IgD-negative memory B cell (primary cell): ENCODE measurements at regions not wholly inside any gene's neighbourhood (a gene's known extent, or its start where the extent isn't known, plus 50 kb on each side); places are given as distances from the start of the nearest gene placed in this dataset.

Experiments used
- H3K27ac Mint-ChIP-seq, 3 donors: one replicate each; pipeline ENCODE4 v1.8.0; 2020 to 2022; ENCODE audit warnings: mild to moderate bottlenecking in 3 of 3, mixed read lengths in 3 of 3, moderate library complexity in 1 of 3
- H3K27me3 Mint-ChIP-seq: one replicate; pipeline ENCODE4 v1.8.0; 2021; ENCODE audit warnings: mixed read lengths
- H3K36me3 Mint-ChIP-seq: one replicate; pipeline ENCODE4 v1.8.0; 2020; ENCODE audit warnings: mild to moderate bottlenecking, mixed read lengths
- H3K4me1 Mint-ChIP-seq, 3 donors: one replicate each; pipeline ENCODE4 v1.8.0; 2020 to 2022; ENCODE audit warnings: mixed read lengths in 3 of 3, mild to moderate bottlenecking in 1 of 3
- H3K4me3 Mint-ChIP-seq, 4 donors: one replicate each; pipeline ENCODE4 v1.8.0; 2020 to 2022; ENCODE audit warnings: mild to moderate bottlenecking in 4 of 4, mixed read lengths in 4 of 4, moderate library complexity in 3 of 4
- H3K9me3 Mint-ChIP-seq, 3 donors: one replicate each; pipeline ENCODE4 v1.8.0; 2020 to 2021; ENCODE audit warnings: mixed read lengths in 3 of 3, mild to moderate bottlenecking in 1 of 3

DNA sequence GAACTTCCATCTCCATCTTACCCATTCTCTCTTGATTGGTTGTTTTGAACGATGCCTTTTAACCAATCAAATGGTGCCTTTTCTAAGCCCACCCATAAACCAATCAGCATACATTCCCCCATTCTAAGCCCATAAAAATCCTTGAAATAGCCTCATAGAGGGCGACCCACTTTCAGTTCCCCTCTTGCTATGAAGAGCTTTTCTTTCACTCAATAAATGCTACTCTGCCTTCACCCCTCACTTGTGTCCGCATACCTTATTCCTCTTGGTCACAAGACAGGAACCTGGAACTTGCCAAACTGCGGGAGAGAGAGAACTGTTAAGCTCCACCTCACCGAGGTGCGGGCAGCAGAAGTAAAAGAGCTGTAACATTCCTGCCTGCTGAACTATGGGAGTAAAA lies 1602.0 kb upstream of the LRRTM3 start:
- Mint-ChIP-seq H3K36me3 (no peaks in the 10 kb centered on the region), H3K27ac (no peak overlapping the region), H3K27me3 (no peaks in the 10 kb centered on the region), H3K9me3 (peaks cover 0 to 4% (median 4%) of the 10 kb centered on the region in 3 donors), H3K4me3 (no peak overlapping the region), H3K4me1 (no peaks in the 10 kb centered on the region)

DNA sequence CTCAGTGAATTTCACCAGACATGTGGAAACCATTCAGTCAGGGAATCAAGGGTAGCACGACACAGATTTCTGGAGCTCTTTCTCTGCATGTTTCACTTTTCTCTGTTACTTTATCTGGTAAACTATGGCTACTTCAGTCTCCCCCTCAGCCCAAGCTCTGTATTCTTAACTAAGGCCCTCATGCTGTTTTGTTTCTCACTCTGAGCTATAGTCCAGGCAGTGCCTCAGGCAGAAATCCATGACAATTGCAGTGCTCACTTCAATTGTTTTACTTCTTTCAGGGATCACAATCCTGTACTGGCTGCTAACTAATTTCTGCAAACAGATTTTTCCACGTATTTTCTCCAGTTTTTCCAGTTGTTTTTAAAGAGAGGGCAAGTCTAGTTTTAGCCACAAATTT lies 1599.9 kb upstream of the LRRTM3 start:
- Mint-ChIP-seq H3K9me3 (peaks cover 2 to 4% (median 2%) of the 10 kb centered on the region in 3 donors), H3K27me3 (no peaks in the 10 kb centered on the region), H3K4me3 (no peak overlapping the region), H3K27ac (no peak overlapping the region), H3K36me3 (no peaks in the 10 kb centered on the region), H3K4me1 (no peaks in the 10 kb centered on the region)

DNA sequence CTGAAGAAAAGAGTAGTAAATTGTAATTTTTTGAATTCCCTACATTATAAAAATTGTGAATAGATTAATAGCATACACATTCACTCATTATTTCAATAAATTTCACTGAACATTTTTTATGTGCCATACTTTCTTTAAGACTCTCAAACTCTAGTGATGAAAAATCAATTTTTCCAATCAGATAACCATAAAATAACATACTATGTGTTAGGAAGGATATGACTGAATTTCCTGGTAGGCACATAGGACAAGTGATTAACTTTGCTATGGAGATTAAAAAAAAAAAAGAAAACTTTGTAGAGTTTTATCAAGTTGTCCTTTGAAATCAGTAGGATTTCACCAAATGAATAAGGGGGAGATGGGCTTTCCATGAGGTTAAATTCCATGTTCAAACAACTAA lies 1597.3 kb upstream of the LRRTM3 start:
- Mint-ChIP-seq H3K4me3 (no peak overlapping the region), H3K4me1 (no peaks in the 10 kb centered on the region), H3K9me3 (peaks cover 2 to 5% (median 4%) of the 10 kb centered on the region in 3 donors), H3K36me3 (no peaks in the 10 kb centered on the region), H3K27me3 (no peaks in the 10 kb centered on the region), H3K27ac (no peak overlapping the region)

DNA sequence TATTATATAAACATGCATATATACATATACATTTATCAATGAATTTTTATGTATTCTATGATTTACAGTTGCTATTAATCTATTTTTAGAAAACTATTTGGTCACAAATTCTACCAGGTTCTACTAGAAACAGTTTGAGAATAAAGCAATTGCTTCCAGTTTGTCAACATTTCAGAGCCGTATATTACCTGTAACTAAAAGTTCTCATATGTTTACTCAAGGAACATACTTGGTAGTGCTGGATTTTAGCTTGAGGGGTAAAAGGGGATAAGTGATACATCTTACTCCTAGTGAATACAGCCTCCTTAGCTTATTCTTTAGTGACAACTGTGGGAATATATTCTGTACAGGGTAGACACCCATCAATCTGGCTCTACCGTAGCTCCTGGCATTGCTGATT lies 1590.5 kb upstream of the LRRTM3 start:
- Mint-ChIP-seq H3K36me3 (no peaks in the 10 kb centered on the region), H3K27ac (no peak overlapping the region), H3K27me3 (no peaks in the 10 kb centered on the region), H3K4me3 (no peak overlapping the region), H3K9me3 (peaks cover under 1 to 6% (median 2%) of the 10 kb centered on the region in 3 donors), H3K4me1 (no peaks in the 10 kb centered on the region)

DNA sequence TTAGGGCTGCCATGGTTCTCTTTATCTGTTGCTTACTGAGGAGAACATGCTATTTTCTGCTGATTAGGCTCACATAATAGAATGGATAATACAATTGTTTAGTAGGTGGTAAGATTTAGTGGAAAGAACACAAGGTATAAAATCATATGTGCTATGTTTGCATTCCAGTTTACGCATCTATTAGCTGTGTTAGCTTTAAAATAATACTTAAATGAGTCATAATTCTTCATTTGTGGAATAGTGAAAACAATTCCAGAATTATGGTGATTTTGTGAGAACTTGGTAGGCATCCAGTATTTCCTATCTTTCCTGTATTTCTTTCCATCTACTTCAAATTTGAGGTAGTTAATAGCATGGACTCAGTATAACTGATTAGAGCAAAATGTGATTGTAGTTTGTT lies 1585.5 kb upstream of the LRRTM3 start:
- Mint-ChIP-seq H3K9me3 (peaks cover 2 to 11% (median 5%) of the 10 kb centered on the region in 3 donors), H3K36me3 (no peaks in the 10 kb centered on the region), H3K27me3 (no peaks in the 10 kb centered on the region), H3K27ac (no peak overlapping the region), H3K4me3 (no peak overlapping the region), H3K4me1 (no peaks in the 10 kb centered on the region)

DNA sequence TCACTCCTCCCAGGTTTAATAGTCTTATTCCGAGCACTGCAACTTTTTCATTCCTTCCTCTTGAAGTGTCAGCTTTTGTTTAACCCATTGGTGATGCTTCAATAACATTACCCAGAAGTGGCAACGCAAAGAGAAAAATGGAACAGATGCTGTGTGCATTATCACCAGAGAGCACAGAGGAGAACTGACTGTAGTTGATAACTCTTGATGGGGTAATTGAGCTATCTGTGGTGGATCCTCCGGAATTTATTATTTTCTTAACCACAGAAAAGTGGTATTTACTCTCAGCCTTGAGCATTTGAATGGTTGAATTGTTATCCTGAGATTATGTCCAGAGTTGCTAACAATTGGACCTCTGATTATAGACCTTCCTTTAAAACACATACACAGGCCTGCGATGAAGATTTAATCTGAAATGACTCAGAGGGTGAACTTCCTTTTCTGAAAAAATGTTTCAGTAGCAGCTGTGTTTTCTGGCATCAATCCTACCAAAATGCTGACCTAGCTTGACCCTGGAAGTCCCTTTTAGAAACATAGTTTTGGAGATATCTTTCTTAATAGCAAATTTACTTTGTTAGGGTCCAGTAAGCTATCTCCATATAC lies 1584.4 kb upstream of the LRRTM3 start:
- Mint-ChIP-seq H3K27ac (no peak overlapping the region), H3K4me3 (no peak overlapping the region), H3K36me3 (no peaks in the 10 kb centered on the region), H3K27me3 (no peaks in the 10 kb centered on the region), H3K4me1 (no peaks in the 10 kb centered on the region), H3K9me3 (peaks cover 2 to 11% (median 5%) of the 10 kb centered on the region in 3 donors)

DNA sequence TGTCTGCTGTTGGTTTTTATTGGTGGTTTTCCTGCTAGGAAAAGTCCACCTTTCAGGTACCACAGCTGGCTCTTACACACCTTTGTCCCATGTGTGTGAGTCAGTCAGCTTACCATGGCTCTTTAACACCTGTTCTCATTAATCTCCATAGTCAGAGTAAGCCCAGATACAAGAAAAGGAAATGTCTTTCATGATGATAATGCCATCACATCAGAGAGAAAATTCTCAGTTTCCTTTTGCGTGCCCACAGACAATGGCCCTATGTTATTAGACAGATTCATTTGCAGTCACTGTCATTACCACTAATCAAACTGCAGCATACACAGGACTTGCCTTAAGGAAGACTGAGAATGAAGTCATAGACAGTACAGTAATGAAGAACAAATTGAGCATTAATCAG lies 1583.6 kb upstream of the LRRTM3 start:
- Mint-ChIP-seq H3K4me3 (no peak overlapping the region), H3K36me3 (no peaks in the 10 kb centered on the region), H3K27me3 (no peaks in the 10 kb centered on the region), H3K27ac (no peak overlapping the region), H3K4me1 (no peaks in the 10 kb centered on the region), H3K9me3 (peaks cover 4 to 6% (median 5%) of the 10 kb centered on the region in 3 donors)

DNA sequence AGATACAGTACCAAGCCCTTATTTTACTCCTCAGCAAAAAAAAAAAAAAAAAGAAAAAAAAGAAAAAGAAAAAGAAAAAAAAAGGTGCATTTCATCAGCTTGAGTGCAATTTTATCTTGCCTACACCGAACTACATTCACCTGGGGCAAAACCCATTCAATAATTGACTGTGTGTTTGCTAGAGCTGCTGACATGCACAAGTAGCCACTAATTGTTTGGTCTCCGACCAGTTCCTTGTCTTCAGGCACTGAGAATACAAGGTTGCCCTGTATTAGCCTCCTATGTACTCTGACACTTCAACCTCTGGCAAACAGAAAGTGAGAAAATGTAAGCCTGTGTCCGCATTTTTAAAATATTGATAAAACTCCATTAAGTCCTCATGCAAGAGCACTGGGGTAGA lies 1579.4 kb upstream of the LRRTM3 start:
- Mint-ChIP-seq H3K4me3 (no peak overlapping the region), H3K27ac (no peak overlapping the region), H3K27me3 (no peaks in the 10 kb centered on the region), H3K4me1 (no peaks in the 10 kb centered on the region), H3K36me3 (no peaks in the 10 kb centered on the region), H3K9me3 (peaks cover under 1 to 8% (median 5%) of the 10 kb centered on the region in 3 donors)

DNA sequence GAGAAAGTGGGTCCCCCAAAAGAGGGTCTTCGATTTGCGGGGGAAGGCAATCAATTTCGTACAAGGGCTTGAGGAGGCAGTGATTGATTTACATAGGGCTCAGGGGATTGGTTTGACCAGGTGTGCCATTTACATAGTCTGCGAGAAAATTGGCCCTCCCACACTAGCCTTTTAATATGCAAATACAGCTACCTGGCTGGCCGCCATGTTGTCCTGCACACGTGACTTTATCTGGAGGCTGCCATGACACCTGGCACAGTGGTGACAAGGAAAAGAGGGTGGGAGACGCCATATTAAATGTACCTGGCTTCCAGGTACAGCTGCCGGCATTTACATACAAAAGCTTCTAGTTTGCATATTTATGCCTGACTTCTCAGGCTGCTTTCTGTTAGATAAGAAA lies 1577.2 kb upstream of the LRRTM3 start:
- H3K27me3 Mint-ChIP-seq, result no peaks in the 10 kb centered on the region
- H3K36me3 Mint-ChIP-seq, result no peaks in the 10 kb centered on the region
- no peak overlapping the region for H3K4me3 Mint-ChIP-seq
- no peaks in the 10 kb centered on the region for H3K4me1 Mint-ChIP-seq
- H3K9me3 Mint-ChIP-seq, result peaks cover 0 to 7% (median 6%) of the 10 kb centered on the region in 3 donors
- H3K27ac Mint-ChIP-seq, result peak overlapping the region in 1 of 3 donors; percentile 59

DNA sequence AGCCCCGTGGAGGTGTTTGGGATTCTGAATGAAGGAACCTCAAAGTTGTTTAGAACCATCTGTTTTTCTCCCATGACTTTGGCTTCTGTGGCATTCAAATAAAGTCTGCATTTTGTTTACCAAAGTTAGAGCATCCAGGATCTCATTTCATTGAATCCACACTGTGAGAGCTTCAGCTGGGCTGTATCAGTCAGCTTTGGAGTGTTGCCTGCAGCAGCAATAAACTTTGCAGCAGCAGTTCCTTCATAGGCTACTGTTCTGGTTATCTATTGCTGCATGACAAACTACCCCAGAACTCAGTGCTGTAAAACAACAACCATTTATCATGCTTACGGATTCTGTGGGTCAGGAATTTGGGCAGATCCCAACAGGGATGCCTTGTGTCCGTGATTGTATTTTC lies 1575.2 kb upstream of the LRRTM3 start:
- Mint-ChIP-seq H3K4me3 (no peak overlapping the region), H3K27me3 (no peaks in the 10 kb centered on the region), H3K9me3 (peaks cover 0 to 7% (median 6%) of the 10 kb centered on the region in 3 donors), H3K4me1 (no peaks in the 10 kb centered on the region), H3K36me3 (no peaks in the 10 kb centered on the region), H3K27ac (no peak overlapping the region)

DNA sequence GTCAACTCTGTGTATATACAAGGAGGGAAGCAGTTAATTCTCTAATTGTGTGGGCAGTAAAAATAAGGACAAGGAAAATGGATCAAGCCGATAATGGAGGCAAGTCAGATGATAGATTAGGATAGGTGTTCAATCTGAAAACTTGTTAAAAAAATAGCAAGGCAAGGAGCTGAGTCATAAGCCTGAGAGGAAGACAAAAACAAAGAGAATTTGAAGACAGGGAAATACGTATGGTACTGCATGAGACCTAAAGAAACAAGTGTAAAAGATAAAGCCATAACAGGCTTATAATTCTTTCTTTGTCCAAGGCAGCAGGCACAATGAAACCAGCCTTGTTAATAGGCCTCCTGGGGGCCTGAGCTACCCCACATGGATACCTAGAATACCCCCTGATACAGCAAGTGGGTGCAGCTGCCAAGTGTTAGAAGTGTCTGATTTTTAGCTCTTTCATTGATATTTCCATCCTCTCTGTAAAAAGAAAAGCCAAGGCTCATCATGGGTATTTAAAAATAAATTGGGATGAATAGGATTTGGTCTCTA lies 1570.6 kb upstream of the LRRTM3 start:
- no peak overlapping the region for H3K27ac Mint-ChIP-seq
- H3K36me3 Mint-ChIP-seq, result no peaks in the 10 kb centered on the region
- peaks cover 3 to 13% (median 5%) of the 10 kb centered on the region in 3 donors for H3K9me3 Mint-ChIP-seq
- H3K27me3 Mint-ChIP-seq, result no peaks in the 10 kb centered on the region
- no peak overlapping the region for H3K4me3 Mint-ChIP-seq
- H3K4me1 Mint-ChIP-seq, result no peaks in the 10 kb centered on the region

DNA sequence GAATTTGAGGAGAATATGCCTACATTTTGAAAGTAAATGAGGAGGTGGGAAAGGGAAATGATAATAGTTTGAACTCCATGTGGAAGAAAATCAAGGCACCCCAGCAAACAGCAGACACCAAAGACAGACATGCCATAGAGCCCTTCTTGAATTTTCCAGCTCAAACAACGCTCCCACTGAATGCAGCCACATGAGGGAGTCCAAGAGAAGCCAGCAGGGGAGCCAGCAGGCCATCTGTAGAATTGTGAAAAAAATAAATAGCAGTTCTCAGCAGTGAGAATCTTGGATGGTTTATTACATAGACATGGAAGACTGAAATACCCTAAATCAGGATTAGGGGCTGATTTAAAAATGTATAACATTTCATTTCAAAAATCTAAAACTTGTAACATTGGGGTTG lies 1567.3 kb upstream of the LRRTM3 start:
- Mint-ChIP-seq H3K27me3 (no peaks in the 10 kb centered on the region), H3K27ac (no peak overlapping the region), H3K36me3 (no peaks in the 10 kb centered on the region), H3K4me1 (no peaks in the 10 kb centered on the region), H3K4me3 (no peak overlapping the region), H3K9me3 (peaks cover 3 to 12% (median 5%) of the 10 kb centered on the region in 3 donors)

DNA sequence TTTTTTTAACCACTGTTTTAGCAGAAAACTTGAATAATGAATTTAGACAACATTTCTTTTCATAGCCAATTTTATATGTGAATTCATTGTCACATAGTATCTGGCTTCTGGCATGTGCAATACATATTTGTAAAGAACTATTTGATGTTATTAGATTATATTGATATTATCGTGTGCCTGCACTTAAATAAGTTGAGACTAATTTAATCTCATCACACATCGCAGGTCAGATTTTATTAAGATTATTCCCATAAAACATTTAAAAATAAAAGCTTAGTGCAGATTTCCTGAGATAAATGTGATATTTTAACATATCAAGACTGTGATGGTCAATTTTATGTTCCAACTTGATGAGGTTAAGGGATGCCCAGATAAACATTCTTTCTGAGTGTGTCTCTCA lies 1565.3 kb upstream of the LRRTM3 start:
- no peak overlapping the region for H3K27ac Mint-ChIP-seq
- H3K36me3 Mint-ChIP-seq, result no peaks in the 10 kb centered on the region
- no peak overlapping the region for H3K4me3 Mint-ChIP-seq
- no peaks in the 10 kb centered on the region for H3K4me1 Mint-ChIP-seq
- no peaks in the 10 kb centered on the region for H3K27me3 Mint-ChIP-seq
- peaks cover 3 to 15% (median 5%) of the 10 kb centered on the region in 3 donors for H3K9me3 Mint-ChIP-seq

DNA sequence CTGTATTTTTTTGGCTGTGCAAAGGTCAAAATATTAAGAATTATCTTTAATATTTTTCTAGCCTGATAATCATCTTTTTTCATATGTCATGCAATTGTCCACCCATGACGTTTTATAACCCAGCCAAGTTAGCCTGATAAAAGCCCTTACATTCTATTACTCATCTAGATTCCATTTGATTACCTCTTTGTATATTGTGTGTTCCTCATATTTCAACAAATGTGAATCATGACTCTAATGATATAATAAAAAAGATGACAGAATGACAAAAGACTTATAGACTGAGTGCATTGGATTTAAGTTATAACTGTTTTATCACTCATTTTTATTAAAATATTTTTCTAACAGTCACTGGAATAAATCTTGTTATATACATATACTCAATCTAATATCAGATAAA lies 1560.0 kb upstream of the LRRTM3 start:
- Mint-ChIP-seq H3K4me1 (no peaks in the 10 kb centered on the region), H3K27me3 (no peaks in the 10 kb centered on the region), H3K9me3 (peaks cover 0 to 9% (median 4%) of the 10 kb centered on the region in 3 donors), H3K27ac (no peak overlapping the region), H3K36me3 (no peaks in the 10 kb centered on the region), H3K4me3 (no peak overlapping the region)

DNA sequence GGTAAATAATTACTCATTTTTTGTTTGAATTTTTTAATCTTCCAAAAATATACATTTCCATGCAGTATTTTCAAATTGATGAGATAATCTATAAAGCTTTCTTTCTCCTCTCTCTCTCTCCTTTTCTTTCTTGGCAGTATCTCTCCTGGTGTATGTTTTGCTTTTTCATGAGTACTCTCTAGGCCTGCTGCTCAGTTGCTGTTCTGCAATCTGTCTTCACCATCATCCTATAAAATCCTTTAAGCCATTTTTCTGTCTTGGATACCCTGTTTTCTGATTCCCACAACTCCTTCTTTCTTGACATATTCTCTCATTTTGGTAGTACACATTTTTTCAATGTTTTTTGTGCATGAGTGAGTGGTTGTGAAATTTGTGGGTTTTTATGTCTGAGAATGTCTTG lies 1558.1 kb upstream of the LRRTM3 start:
- no peaks in the 10 kb centered on the region for H3K4me1 Mint-ChIP-seq
- no peak overlapping the region for H3K4me3 Mint-ChIP-seq
- peaks cover 0 to 9% (median 4%) of the 10 kb centered on the region in 3 donors for H3K9me3 Mint-ChIP-seq
- peak overlapping the region in 1 of 3 donors; percentile 71 for H3K27ac Mint-ChIP-seq
- H3K27me3 Mint-ChIP-seq, result no peaks in the 10 kb centered on the region
- no peaks in the 10 kb centered on the region for H3K36me3 Mint-ChIP-seq

DNA sequence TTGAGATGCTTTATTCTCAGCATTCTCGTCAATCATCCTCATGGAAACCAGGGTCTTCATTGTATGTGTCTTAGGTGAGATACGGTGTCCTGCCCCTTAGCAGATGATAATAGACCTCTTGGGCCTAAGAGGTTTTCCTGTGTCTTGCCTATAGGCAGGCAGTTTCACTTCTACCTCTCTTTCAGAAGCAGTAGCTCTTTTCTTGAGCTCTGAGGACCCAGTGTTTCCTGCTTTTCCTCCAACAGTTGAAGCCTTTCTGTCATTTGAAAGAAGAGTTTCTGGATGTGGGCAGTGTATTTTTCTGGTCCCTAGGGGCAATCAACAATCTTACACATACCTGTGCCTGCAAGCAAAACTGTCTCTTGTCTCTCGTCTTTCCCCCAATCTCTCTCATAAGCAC lies 1550.3 kb upstream of the LRRTM3 start:
- Mint-ChIP-seq H3K36me3 (no peaks in the 10 kb centered on the region), H3K4me3 (no peak overlapping the region), H3K9me3 (peaks cover 0 to 2% (median 0%) of the 10 kb centered on the region in 3 donors), H3K27me3 (no peaks in the 10 kb centered on the region), H3K4me1 (no peaks in the 10 kb centered on the region), H3K27ac (no peak overlapping the region)
